ENCODE measurements at regions not wholly inside any gene's neighbourhood (a gene's known extent, or its start where the extent isn't known, plus 50 kb on each side); places are given as distances from the start of the nearest gene placed in this dataset.

GRCh38 chr18:64474255-64474654 is 325.4 kb upstream of the LINC00305 start:
- TF ChIP-seq, protein P1, sequence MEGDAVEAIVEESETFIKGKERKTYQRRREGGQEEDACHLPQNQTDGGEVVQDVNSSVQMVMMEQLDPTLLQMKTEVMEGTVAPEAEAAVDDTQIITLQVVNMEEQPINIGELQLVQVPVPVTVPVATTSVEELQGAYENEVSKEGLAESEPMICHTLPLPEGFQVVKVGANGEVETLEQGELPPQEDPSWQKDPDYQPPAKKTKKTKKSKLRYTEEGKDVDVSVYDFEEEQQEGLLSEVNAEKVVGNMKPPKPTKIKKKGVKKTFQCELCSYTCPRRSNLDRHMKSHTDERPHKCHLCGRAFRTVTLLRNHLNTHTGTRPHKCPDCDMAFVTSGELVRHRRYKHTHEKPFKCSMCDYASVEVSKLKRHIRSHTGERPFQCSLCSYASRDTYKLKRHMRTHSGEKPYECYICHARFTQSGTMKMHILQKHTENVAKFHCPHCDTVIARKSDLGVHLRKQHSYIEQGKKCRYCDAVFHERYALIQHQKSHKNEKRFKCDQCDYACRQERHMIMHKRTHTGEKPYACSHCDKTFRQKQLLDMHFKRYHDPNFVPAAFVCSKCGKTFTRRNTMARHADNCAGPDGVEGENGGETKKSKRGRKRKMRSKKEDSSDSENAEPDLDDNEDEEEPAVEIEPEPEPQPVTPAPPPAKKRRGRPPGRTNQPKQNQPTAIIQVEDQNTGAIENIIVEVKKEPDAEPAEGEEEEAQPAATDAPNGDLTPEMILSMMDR (IDR thresholded peaks at IDR 0.05; ENCODE audit: poor library complexity, severe bottlenecking): no peak
- no peak for TF ChIP-seq EZH2 (IDR thresholded peaks at IDR 0.05; ENCODE audit: borderline replicate concordance, insufficient read depth, low read length, poor library complexity, severe bottlenecking)

Data from neural cell (in vitro differentiated cells).